NCI-H82 (cell line): ENCODE measurements at regions not wholly inside any gene's neighbourhood (a gene's known extent, or its start where the extent isn't known, plus 50 kb on each side); places are given as distances from the start of the nearest gene placed in this dataset.

Source experiments
- DNase-seq: peaks from one replicate; lab custom pipeline; 2025; lab: John Stamatoyannopoulos, UW

GRCh38 chr10:129397198-129397974 is 69.7 kb upstream of the MGMT start:
- DNase-seq = no peak

- no peak for DNase-seq
Measured at GRCh38 chr10:129398711-129399141, 68.3 kb upstream of the MGMT start.

DNA sequence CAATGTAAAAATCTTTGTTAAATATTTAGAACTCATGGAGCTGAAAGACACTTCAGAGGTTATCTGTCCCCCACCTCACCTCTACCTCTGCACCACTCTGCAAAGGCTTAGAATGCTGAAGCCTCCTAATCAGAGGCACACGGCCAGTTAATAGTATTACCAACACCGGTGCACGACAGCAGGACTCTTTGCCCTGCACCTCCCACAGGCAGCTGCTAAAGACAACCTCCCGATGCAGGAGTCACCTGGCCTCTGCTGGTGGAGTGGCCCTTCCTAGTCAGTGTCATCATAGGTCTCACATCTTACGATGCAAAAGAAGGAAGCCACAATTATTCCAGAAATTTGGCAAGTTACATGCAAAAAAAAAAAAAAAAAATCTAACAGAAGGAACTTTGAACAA is 66.6 kb upstream of the MGMT start:
- DNase-seq = peak; percentile 34

GRCh38 chr10:129402459-129402858 is 64.6 kb upstream of the MGMT start:
- DNase-seq = no peak

DNA sequence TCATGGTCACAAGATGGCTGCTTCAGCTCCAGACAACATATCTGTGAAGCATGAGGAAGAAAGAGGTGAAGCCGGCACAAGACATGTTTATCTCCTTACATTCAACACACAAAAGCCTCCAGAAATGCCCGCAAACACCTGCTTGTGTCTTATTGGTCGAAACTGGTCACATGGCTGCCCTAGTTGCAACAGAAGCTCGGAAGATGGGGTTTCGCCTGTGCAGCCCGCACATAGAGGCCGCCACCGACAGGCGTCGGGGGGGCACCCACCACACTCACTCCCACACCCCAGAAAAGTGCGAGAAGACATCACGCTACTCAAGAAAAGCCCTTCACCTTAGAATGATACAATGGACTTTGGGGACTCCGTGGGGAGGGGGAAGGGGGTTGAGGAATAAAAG is 63.0 kb upstream of the MGMT start:
- no peak for DNase-seq

GRCh38 chr10:129405389-129405788 is 61.7 kb upstream of the MGMT start:
- no peak for DNase-seq

- DNase-seq = no peak
Measured at GRCh38 chr10:129410688-129411392, 56.2 kb upstream of the MGMT start.

- DNase-seq = no peak
Measured at GRCh38 chr10:129411393-129411705, 55.7 kb upstream of the MGMT start.

DNA sequence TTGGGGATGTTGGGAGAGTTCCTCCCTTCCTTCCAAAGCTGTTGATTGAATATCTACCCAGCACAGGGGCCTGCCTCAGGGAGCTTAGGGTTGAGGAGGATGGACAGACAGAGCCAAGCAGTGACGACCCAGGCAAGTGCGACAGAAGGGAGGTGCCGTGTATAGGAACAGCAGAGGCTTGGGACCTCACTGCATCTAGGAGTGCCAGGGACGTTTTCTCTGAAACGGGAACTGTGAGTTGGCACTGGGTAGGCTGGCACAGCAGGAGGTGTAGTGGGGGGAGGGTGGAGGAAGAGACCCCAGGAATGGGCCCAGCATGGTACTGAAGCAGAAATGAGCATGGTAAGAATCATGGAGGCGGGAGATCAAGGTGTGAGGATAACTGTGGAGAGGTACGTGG is 55.3 kb upstream of the MGMT start:
- DNase-seq = no peak

GRCh38 chr10:129413024-129413423 is 54.0 kb upstream of the MGMT start:
- DNase-seq = no peak

- DNase-seq = no peak
Measured at GRCh38 chr10:129415215-129416140, 51.6 kb upstream of the MGMT start.

DNA sequence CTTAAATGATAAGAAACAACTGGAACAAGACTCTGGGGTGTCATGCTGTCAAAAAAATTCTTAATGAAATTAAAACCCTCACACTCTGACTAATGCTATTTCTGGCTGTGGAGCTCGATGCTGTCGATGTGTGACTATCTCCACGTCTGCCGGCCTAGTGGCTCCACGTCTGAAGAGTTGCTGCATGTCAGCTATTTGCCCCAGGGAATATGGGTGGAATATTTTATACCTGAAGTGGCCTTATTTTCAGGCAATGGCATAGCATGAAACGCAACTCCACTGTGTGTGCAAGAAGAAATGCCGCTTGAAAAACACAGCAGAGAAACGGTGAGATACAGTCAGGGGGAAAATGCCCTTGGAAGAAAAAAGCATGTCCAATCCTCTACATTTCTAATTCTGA is 50.9 kb upstream of the MGMT start:
- DNase-seq = no peak

- DNase-seq = peak; percentile 20
Measured at GRCh38 chr10:129416956-129417765, 49.9 kb upstream of the MGMT start.
